Ramos (cell line): ENCODE measurements at regions not wholly inside any gene's neighbourhood (a gene's known extent, or its start where the extent isn't known, plus 50 kb on each side); places are given as distances from the start of the nearest gene placed in this dataset.
"Not testable (repeated sequence)": the region's sequence is repeated elsewhere in the genome, so short reads cannot be mapped to it uniquely, and the experiment has no call there.

Experiments
- in situ Hi-C: fragments of 300-500 bp; cut with MboI; formaldehyde crosslinking; loops from one replicate; pipeline ENCODE4 v1.14.3; 2022; ENCODE audit warnings: low sequenced_read_pairs; ENCODE audit not compliant: unreplicated experiment

DNA sequence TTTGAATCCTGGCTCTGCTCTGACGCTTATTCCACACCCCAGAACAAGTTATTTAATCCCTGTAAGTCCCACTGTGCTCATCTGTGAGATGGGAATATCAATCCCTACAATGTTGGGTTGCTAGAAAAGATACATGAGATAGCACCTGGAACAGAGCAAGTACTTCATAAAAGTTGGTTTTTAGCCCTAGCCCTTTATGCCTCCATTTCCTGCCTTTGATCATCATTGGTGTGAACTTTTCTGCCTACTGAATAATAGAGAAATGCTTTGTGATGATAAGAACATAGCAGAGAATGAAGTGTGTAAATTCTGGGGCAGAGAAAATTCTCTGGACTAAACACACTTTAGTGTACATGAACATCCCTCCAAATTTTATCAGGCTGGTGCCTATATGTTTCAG lies 90.3 kb upstream of the RANBP6 start:
- in situ Hi-C loops, result no loop called here

DNA sequence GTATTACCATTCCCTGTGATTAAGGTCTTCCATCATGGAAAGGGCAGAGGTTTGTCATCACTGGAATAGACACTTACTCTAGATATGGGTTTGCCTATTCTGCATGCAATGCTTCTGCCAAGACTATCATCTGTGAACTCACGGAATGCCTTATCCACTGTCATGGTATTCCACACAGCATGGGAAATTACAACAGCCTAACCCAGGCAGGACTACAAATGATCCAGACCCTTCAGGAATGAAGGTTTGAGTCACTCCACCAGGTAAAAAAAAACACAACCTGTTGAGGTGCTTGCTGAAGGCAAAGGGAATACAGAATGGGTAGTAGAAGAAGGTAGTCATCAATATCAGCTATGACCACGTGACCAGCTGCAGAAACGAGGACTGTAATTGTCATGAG lies 89.0 kb upstream of the RANBP6 start:
- in situ Hi-C loops, result not testable (repeated sequence)

DNA sequence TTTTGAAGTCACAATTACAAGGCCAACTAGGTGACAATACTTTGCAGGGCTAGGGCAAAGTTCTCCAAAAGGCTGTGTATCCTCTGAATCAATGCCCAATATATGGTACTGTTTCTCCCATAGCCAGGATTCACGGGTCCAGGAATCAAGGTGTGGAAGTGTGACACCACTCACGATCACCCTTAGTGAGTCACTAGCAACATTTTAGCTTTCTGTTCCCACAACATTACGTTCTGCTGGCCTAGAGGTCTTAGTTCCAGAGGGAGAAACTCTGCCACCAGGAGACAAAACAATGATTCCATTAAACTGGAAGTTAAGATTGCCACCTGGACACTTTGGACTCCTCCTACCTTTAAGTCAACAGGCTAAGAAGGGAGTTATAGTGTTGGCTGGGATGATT lies 88.5 kb upstream of the RANBP6 start:
- in situ Hi-C loops, result not testable (repeated sequence)

DNA sequence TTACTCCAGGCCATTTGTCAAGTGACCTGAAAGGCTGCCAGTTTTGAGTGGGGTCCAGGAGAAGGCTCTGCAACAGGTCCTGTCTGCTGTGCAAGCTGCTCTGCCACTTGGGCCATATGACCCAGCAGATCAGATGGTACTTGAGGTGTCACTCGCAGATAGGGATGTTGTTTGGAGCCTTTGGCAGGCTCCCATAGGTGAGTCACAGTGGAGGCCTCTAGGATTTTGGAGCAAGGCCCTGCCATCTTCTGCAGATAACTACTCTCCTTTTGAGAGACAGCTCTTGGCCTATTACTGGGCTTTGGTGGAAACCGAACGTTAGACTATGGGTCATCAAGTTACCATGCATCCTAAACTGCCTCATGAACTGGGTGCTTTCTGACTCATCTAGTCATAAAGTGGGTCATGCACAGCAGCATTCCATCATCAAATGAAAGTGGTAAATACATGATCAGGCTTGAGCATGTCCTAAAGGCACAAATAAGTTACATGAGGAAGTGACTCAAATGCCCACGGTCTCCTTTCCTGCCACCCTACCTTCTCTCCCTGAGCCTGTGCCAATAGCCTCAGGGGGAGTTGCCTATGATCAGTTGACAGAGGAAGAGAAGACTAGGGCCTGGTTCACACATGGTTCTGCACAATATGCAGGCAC lies 87.0 kb upstream of the RANBP6 start:
- in situ Hi-C loops, result not testable (repeated sequence)

DNA sequence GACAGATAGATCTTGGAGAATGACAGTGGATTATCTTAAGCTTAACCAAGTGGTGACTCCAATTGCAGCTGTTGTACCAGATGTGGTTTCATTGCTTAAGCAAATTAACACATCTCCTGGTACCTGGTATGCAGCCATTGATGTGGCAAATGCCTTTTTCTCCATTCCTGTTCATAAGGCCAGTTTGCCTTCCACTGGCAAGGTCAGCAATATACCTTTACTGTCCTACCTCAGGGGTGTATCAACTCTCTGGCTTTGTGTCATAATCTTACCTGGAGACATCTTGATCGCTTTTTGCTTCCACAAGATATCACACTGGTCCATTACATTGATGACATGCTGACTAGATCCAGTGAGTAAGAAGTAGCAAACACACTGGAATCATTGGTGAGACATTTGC lies 86.3 kb upstream of the RANBP6 start:
- in situ Hi-C loops, result not testable (repeated sequence)

DNA sequence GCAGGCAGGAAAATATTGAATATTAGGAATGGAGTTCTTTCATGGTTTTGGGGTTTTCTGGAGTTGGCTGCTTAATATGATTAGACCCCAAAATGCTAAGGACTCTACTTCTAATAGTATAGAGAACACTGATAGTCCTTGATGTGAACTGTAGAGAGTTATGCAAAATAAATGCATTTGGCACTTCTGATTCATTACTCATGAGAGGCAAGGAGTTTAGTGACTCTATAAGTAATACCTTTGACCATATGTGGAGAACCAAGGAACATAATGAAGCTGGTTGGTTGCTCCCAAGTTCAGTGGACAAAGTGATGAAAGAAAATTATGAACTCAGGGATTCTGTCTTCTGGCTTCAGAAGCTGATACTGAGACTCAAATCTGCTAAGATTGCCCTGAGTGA lies 83.9 kb upstream of the RANBP6 start:
- in situ Hi-C loops, result not testable (repeated sequence)

DNA sequence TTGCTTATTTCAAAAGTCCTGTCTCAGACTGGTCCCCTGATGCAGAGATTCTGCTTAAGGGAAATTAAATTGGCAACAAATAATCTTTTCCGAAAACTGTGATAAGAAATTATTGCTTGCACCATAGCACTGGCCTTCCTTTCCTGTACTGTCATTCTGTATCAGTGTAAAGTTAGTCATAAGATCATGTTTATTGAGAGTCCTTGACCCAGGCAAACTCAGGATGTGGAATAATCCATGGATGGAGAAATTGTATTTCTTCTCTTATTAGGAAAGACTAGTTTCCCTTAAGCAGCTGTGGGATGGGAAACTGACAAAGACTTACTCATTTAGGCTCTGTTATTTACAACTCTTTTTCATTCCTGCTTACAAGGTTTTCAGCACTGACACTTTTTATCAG lies 83.0 kb upstream of the RANBP6 start:
- in situ Hi-C loops, result no loop called here

DNA sequence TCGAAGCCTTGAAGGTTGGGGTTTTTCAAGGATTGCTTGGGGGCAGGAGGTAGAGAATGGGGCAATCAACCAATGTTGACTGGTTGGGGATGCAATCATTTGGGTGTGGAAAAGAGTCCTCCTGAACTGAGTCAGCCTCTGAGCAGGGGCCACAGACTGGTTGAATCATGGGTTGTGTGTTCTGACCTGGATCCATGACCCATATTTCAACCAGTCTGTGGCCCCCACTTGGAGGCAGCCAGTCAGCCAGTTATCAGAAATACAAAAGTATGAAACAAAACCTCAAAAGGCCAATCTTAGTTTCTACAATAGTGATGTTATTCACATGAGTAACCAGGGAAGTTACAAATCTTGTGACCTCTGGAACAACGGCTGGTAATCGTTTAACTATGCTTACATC lies 81.4 kb upstream of the RANBP6 start:
- in situ Hi-C loops, result no loop called here

DNA sequence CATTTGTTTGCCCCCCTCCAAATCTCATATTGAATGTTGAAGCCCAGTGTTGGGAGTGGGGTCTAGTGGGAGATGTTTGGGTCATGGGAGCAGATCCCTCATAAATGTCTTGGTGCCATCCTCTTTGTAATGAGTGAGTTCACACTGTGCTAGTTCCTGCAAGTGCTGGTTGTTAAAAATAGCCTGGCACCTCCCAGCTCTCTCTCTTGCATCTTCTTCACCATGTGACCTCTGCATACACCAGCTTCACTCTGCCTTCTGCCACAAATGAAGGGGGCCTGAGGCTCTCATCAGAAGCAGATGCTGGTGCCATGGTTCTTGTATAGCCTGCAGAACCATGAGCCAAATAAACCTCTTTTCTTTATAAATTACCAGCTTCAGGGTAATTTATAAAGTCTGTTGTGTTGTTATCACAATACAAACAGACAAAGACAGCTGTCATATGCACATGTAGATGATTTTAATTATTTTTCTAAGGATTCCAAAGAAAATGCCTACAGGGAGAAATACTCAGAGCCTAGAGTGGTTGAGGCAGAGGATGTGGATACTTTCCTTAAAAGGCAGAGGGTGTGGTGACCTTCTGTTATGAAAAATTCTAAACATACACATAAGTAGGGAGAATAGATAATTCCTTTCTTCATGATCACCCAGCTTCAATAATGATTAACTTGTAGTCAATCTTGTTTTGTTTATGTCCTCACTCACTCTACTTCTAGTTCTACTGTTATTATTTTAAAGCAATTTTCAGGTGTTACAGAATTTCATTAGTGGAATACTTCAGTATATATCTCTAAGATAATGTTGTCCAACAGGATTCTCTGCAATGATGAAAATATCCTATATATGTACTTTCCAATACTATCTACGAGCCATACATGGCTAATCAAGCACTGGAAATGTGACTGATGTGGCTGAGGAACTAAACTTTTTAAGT lies 75.1 kb upstream of the RANBP6 start:
- in situ Hi-C loops, result no loop called here

DNA sequence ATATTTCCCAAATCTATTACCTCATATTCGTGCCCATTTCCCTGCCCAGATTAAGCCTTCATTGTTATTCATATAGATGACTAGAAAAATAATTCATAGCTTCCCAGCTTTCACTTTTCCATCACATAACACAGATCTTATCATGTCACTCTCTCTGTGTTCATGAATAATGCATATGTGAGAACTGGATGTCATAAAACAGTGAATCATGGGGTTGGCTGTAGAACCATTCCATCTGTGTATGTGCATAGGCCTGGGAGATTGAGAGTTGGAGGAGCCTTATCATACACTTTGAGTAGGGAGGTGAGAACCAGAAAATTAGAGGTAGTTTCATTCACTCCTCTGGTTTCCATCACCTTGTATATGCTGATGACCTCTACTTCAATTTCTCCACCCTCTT lies 73.9 kb upstream of the RANBP6 start:
- in situ Hi-C loops, result no loop called here

DNA sequence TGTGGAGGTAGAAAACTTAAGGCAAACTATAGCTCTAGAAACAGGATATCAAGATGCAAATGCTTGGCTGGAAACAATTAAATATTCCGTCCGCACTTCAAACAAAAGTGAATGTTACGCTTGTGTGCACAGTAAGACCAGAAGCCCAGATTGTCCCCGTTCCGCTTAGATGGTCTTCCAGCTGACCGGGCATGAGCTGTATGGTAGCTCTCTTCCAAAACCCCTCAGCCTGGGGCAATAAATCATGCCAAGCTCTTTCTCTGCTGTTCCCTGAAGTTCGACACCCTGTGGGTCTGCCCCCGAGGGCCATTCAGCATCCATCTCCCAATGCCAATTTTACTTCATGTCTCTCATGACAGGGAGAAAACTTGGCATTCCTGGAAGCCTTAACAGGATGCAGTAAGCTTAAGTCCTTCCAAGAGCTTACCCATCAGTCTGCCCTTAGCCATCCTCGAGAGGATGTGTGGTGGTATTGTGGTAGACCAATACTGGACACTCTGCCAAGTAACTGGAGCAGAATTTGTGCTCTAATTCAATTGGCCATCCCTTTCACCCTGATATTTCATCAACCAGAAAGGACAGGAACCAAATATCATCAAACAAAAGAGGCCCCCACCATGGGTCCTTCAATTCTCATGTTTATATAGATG lies 70.7 kb upstream of the RANBP6 start:
- in situ Hi-C loops, result no loop called here

DNA sequence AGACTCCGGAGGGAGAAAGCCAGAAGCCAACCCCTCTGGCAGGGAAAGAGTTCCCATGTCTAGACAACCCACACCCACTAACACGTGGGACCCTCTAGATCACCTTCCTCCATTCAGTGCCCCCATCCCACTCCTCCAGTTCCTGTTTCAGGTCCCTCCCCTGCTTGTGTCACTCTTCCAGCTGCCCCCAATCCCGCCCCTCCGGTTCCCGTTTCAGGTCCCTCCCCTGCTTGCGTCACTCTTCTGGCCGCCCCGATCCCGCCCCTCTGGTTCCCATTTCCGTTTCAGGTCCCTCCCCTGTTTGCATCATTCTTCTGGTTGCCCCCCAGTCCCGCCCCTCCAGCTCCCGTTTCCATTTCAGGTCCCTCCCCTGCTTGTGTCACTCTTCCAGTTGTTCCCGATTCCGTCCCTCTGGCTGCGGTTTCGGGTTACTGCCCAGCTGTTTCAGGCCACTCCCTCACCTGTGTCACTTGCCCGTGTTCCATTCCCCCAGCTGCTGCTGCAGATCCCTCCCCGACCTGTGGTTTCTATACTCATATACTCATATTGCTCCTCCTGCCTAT lies 64.8 kb upstream of the RANBP6 start:
- in situ Hi-C loops, result no loop called here

DNA sequence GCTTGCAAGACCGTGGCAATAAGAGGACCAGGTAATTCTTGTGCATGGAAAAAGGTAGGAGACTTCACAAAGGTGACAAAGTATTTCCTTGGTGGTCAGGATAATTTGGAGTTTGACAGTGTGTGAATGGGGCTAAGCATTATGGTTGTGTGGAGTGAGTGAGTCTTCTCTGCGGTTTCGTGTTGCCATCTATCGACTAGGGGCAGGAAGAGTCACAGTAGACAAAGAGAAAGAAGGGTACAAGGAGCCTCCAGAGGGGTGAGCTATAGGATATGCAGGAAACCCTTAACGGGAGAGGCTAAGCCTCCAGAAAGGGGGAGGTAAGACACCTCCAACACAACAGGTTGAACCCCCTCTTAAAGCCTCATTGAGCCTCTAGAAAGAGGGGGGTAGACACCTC lies 64.0 kb upstream of the RANBP6 start:
- in situ Hi-C loops, result no loop called here

DNA sequence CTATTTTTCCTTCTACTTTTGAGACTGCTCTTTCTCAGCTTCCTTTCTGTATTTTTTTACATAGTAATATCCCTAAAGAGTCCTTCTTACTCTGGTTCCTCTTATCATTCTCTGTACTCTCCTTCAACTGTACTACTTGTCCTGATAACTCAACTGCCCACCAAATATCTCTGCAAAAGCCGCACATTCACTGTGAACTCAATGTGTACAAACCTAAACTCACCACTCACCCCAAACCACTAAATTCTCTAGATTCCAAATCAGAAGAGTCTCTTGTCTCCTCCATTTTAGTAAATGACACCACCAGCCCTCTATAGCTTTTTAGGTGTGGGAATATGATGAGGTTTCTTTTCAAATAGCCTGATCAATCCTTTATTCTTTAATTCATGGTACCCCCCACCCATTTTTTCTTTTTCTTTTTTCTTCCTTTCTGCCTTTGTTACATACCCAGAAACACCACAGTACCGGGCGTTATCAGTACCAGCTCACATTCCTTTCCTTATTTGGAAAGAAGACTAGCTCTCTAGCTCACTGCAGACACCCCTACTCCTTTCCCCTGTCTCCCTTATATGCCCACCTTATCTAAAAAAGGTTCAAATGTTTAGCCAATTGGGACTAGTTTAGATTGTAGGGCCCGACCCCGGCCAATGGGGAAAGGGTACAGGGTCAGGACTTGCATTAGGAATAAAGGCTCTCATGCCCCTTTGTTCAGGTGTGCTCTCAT lies 63.1 kb upstream of the RANBP6 start:
- in situ Hi-C loops, result no loop called here

DNA sequence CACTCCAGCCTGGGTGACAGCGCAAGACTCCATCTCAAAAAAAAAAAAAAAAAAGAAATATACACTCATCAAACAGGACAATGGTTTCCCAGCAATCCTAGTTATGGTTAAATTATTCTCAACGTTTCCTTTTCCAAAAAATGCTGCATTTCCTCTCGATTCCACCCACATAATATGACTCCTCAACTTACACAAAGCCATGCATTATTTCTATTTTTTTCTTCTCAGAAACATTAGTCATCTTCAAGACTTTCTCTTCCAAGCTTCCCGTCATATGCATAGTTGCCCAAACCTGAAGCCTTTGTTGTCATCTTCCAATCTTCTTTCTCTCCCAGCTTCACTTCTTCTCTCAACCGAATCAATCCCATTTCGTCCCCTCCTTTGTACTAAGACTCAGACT lies 61.4 kb upstream of the RANBP6 start:
- in situ Hi-C loops, result no loop called here

DNA sequence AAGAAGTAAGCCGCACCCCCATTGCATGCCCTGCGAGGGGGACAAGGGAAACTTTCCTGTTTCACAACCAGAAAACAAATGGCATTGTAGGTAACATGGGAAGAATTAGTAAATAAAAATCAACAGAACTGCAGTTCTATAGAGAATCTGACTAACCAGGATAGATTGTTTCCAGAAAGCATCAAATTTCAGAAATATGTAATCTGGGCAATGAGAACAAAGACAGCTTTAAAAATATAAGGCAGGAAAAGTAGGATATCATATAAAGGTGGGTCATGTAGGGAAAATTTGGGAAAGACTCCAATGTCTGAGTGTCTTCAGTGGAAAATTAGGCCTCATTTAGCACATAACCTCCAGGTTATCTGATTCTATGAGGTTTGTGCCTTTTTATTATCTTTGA lies 58.3 kb upstream of the RANBP6 start:
- in situ Hi-C loops, result loop anchor here (25.0 kb wide), 1 partner anchor 489 kb away; no protein-coding TSS in a partner anchor

DNA sequence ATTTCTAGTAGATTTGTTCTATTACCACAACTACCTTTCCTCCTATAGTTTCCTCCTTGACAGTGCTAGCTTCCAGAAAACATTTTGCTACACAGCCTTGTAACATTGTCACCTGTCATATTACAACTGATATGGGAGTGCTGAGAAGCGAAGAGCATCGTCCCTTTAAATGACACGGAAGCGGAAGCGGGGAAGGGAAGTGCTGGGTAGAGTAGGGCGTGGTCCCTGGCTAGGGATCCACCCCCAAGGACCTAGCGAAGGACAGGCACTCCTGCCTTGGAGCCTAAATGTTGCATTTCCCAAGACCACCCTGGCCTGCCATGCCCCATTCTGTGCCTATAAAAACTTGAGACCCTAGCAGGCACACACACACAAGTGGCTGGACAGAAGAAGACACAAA lies 57.4 kb upstream of the RANBP6 start:
- in situ Hi-C loops, result loop anchor here (25.0 kb wide), 1 partner anchor 489 kb away; no protein-coding TSS in a partner anchor

DNA sequence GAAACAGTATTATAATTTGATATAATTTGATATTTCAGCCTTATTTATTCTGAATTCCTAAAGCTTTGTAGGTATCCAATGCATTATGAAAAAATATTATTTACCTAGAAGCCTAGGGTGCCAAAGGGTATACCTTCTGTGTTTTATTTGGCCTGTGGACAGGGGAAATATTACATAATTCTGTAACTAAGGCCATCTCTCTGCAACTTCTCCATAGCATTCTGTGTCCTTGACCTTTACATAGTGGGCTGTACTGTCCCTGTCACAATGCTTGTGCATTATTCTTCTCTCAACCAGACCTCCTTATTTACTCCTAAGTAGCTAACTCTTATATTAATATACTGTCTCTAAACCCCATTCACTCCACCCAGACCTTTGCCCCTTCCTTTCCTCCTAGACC lies 57.0 kb upstream of the RANBP6 start:
- in situ Hi-C loops, result loop anchor here (25.0 kb wide), 1 partner anchor 490 kb away; no protein-coding TSS in a partner anchor

DNA sequence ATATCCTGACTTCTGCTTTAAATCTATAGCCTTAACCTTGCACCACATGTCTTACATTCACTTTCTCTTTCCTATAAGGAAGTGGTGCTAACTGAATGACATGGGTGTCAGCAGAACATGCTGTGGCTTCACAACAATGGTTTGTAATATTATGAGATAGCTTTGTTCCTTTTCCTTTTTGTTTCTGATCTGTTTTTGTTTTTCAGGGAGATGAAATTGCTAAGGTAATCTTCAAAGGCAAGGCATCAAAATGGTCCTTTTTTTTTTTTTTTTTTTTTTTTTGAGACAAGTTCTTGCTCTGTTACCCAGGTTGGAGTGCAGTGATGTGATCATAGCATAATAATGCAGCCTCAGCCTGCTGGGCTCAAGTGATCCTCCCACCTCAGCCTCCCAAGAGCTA lies 53.6 kb upstream of the RANBP6 start:
- in situ Hi-C loops, result loop anchor here (25.0 kb wide), 1 partner anchor 493 kb away; no protein-coding TSS in a partner anchor

DNA sequence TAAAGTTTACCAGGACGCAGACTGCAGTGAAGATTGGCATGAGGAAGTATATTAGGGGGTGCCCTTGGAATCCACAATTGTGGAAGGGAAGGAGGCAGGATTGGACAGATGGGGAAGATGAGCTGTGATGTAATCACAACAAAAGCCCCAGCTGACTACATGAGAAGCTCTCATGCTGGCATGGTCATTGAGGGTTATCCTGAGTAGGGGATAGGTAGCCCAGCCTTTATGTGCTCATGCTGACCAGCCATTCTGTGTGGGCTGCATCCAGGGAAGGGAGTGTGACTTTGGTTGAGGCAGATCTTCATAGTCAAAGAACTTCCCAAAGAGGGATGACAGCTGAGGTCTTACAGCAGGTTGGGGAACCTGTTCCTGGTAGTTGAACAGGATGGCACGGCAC lies 52.0 kb upstream of the RANBP6 start:
- in situ Hi-C loops, result loop anchor here (25.0 kb wide), 1 partner anchor 495 kb away; no protein-coding TSS in a partner anchor
